GM12864 (cell line): ENCODE measurements at regions not wholly inside any gene's neighbourhood (a gene's known extent, or its start where the extent isn't known, plus 50 kb on each side); places are given as distances from the start of the nearest gene placed in this dataset.

ENCODE experiments used
- DNase-seq: peaks from one replicate; pipeline ENCODE4 v3.0.0-alpha.2; 2011; ENCODE audit warnings: low read depth
- H3K4me3 ChIP-seq: 2 replicates; pipeline ENCODE4 v1.5.1; 2011; ENCODE audit warnings: mild to moderate bottlenecking, low read depth, low read length, control low read depth
- CTCF ChIP-seq: IDR thresholded peaks from 2 replicates; pipeline ENCODE4 v1.5.1; 2011; ENCODE audit warnings: low read depth, mild to moderate bottlenecking, moderate library complexity, low read length, control low read depth, inconsistent platforms; ENCODE audit errors: missing control alignments

- no peak for TF ChIP-seq CTCF
- no peak for DNase-seq
- H3K4me3 ChIP-seq = no peak overlapping the region
Measured at GRCh38 chr16:65831903-65832666, 534.4 kb upstream of the CDH5 start.

GRCh38 chr16:65829076-65829475 lies 537.4 kb upstream of the CDH5 start:
- no peak overlapping the region for H3K4me3 ChIP-seq
- DNase-seq = no peak
- TF ChIP-seq CTCF = no peak

- no peak overlapping the region for H3K4me3 ChIP-seq
- TF ChIP-seq CTCF = no peak
- DNase-seq = no peak
Measured at GRCh38 chr16:65828296-65828695, 538.2 kb upstream of the CDH5 start.

- DNase-seq = no peak
- no peak overlapping the region for H3K4me3 ChIP-seq
- TF ChIP-seq CTCF = no peak
Measured at GRCh38 chr16:65827231-65827630, 539.3 kb upstream of the CDH5 start.

- TF ChIP-seq CTCF = no peak
- DNase-seq = no peak
- H3K4me3 ChIP-seq = no peak overlapping the region
Measured at GRCh38 chr16:65825191-65825856, 541.2 kb upstream of the CDH5 start.

GRCh38 chr16:65822148-65822547 lies 544.3 kb upstream of the CDH5 start:
- TF ChIP-seq CTCF = no peak
- H3K4me3 ChIP-seq = no peak overlapping the region
- DNase-seq = no peak
